CD4-positive, alpha-beta T cell (primary cell): ENCODE measurements at regions not wholly inside any gene's neighbourhood (a gene's known extent, or its start where the extent isn't known, plus 50 kb on each side); places are given as distances from the start of the nearest gene placed in this dataset.

ENCODE experiments used
- ATAC-seq: fragments of 200-7000 bp; cut with Tn5 transposase; one replicate; pipeline ENCODE4 v1.10.0; 2022; ENCODE audit warnings: mild to moderate bottlenecking; ENCODE audit not compliant: poor library complexity
- CTCF ChIA-PET: fragments of 350-600 bp; sonication (Branson Sonifier 250); formaldehyde crosslinking; loops from one replicate; lab custom pipeline; 2021; ENCODE audit warnings: antibody characterized with exemption, inconsistent platforms; lab: Charles Lee
- POLR2A ChIA-PET: fragments of 350-600 bp; sonication (Branson Sonifier 250); formaldehyde crosslinking; loops from one replicate; lab custom pipeline; 2021; ENCODE audit warnings: antibody characterized with exemption, inconsistent platforms; lab: Charles Lee
- DNase-seq, 14 experiments: peaks; one replicate each; pipeline ENCODE4 v3.0.0-alpha.2; 2013 to 2020; ENCODE audit warnings: mixed read lengths in 2 of 14
- H3K27ac ChIP-seq, 2 donors: one replicate each; pipeline versions ENCODE4 v1.5.1 to v1.7.0; 2013; ENCODE audit warnings: low read length in 2 of 2, low read depth in 1 of 2, mild to moderate bottlenecking in 1 of 2
- H3K27me3 ChIP-seq, 2 experiments: 1 replicate in 1 of 2; 2 replicates in 1 of 2; pipeline versions ENCODE4 v1.6.1 to v1.7.0; 2013; ENCODE audit warnings: low read length in 2 of 2, control low read depth in 1 of 2, mild to moderate bottlenecking in 1 of 2, moderate library complexity in 1 of 2; ENCODE audit not compliant: insufficient read depth in 2 of 2, control insufficient read depth in 1 of 2
- H3K36me3 ChIP-seq: one replicate; pipeline ENCODE4 v1.6.1; 2013; ENCODE audit warnings: low read length, control low read depth; ENCODE audit not compliant: insufficient read depth
- H3K4me1 ChIP-seq: one replicate; pipeline ENCODE4 v1.6.1; 2013; ENCODE audit warnings: low read length, control low read depth; ENCODE audit not compliant: insufficient read depth
- H3K4me3 ChIP-seq: one replicate; pipeline ENCODE4 v1.5.1; 2013; ENCODE audit warnings: mild to moderate bottlenecking, low read length, moderate library complexity
- H3K9me3 ChIP-seq, 2 experiments: 1 replicate in 1 of 2; 2 replicates in 1 of 2; pipeline versions ENCODE4 v1.6.1 to v1.7.0; 2013; ENCODE audit warnings: low read length in 2 of 2, mild to moderate bottlenecking in 2 of 2, control low read depth in 1 of 2, moderate library complexity in 1 of 2; ENCODE audit not compliant: control insufficient read depth in 1 of 2, insufficient read depth in 1 of 2
- H3K27ac Mint-ChIP-seq: one replicate; pipeline ENCODE4 v1.8.0; 2020; ENCODE audit warnings: mixed read lengths
- H3K27me3 Mint-ChIP-seq: one replicate; pipeline ENCODE4 v1.8.0; 2021; ENCODE audit warnings: mixed read lengths
- H3K36me3 Mint-ChIP-seq: one replicate; pipeline ENCODE4 v1.8.0; 2021; ENCODE audit warnings: low read depth, mixed read lengths
- H3K4me1 Mint-ChIP-seq: one replicate; pipeline ENCODE4 v1.8.0; 2021; ENCODE audit warnings: low read depth, mixed read lengths
- H3K4me3 Mint-ChIP-seq: one replicate; pipeline ENCODE4 v1.8.0; 2020; ENCODE audit warnings: mild to moderate bottlenecking, mixed read lengths
- H3K9me3 Mint-ChIP-seq: one replicate; pipeline ENCODE4 v1.8.0; 2020; ENCODE audit warnings: mixed read lengths
- CTCF ChIP-seq: fragments of 200-600 bp; IDR thresholded peaks from one replicate; pipeline ENCODE4 v1.8.0; 2022; ENCODE audit warnings: antibody characterized with exemption, mild to moderate bottlenecking
- intact Hi-C, 2 experiments: fragments of 100-400 bp; cut with DNase I in 1 of 2; cut with micrococcal nuclease in 1 of 2; formaldehyde crosslinking; loops; one replicate each; pipeline versions ENCODE4 v1.15.1 to v1.9.0; 2023 to 2025; cut with DNase I, micrococcal nuclease

DNA sequence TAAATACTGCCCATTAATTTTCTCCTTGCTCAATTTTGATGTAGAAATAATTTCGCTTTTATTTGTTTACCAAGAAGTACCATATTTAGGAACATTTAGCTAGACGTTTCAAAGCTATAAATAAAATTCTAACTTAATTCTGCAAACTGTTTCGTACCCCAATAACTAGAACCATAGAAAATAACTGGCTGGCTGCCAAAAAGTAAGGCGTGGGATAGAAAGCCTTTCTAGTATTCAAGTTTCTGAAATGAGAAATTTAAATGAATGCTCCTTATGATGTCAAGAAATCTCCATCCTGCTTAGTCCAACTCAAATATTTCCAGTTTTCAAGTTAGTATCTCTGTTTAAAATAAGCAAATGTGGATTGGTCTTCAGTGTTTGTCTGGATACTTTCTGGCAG is 167.4 kb downstream of the FBXO8 start:
- H3K4me3 ChIP-seq, result no peak overlapping the region
- H3K4me3 Mint-ChIP-seq, result no peak overlapping the region
- no peaks in the 10 kb centered on the region for H3K36me3 ChIP-seq
- no peak overlapping the region for H3K27ac Mint-ChIP-seq
- H3K4me1 Mint-ChIP-seq, result peaks cover 11% of the 10 kb centered on the region
- ChIA-PET CTCF (no interaction called here), POLR2A (no interaction called here)
- H3K9me3 Mint-ChIP-seq, result no peaks in the 10 kb centered on the region
- no peak for TF ChIP-seq CTCF
- peaks cover 3% of the 10 kb centered on the region for H3K4me1 ChIP-seq
- ATAC-seq (no peak), DNase-seq (no peak)
- intact Hi-C loops, result loop anchor here (5.0 to 10.0 kb wide), 2 partner anchors 614 to 801 kb away; no protein-coding TSS in a partner anchor
- H3K36me3 Mint-ChIP-seq, result no peaks in the 10 kb centered on the region
- no peak overlapping the region for H3K27ac ChIP-seq
- H3K27me3 Mint-ChIP-seq, result peaks cover 60% of the 10 kb centered on the region
- peaks cover 4 to 17% of the 10 kb centered on the region in 2 experiments for H3K27me3 ChIP-seq
- H3K9me3 ChIP-seq, result no peaks in the 10 kb centered on the region

GRCh38 chr4:174111422-174111821 is 172.0 kb downstream of the FBXO8 start:
- Histone ChIP-seq H3K9me3 (no peaks in the 10 kb centered on the region), H3K27me3 (peaks cover 0 to 27% of the 10 kb centered on the region in 2 experiments), H3K4me3 (no peak overlapping the region), H3K36me3 (no peaks in the 10 kb centered on the region), H3K27ac (no peak overlapping the region), H3K4me1 (no peaks in the 10 kb centered on the region)
- H3K27me3 Mint-ChIP-seq, result peaks cover 41% of the 10 kb centered on the region
- H3K4me1 Mint-ChIP-seq, result no peaks in the 10 kb centered on the region
- DNase-seq (no peak), ATAC-seq (no peak)
- POLR2A ChIA-PET, result no interaction called here
- CTCF ChIA-PET, result no interaction called here
- H3K27ac Mint-ChIP-seq, result no peak overlapping the region
- H3K36me3 Mint-ChIP-seq, result no peaks in the 10 kb centered on the region
- no peak for TF ChIP-seq CTCF
- intact Hi-C loops, result loop anchor here (10.0 kb wide), 1 partner anchor 797 kb away; no protein-coding TSS in a partner anchor
- H3K4me3 Mint-ChIP-seq, result no peak overlapping the region
- H3K9me3 Mint-ChIP-seq, result no peaks in the 10 kb centered on the region

- H3K36me3 ChIP-seq, result no peaks in the 10 kb centered on the region
- Mint-ChIP-seq H3K4me3 (no peak overlapping the region), H3K9me3 (no peaks in the 10 kb centered on the region), H3K27ac (no peak overlapping the region), H3K27me3 (peaks cover 45% of the 10 kb centered on the region), H3K4me1 (no peaks in the 10 kb centered on the region), H3K36me3 (no peaks in the 10 kb centered on the region)
- H3K4me3 ChIP-seq, result no peak overlapping the region
- POLR2A ChIA-PET, result no interaction called here
- ATAC-seq, result no peak
- TF ChIP-seq CTCF, result no peak
- CTCF ChIA-PET, result no interaction called here
- no peaks in the 10 kb centered on the region for H3K4me1 ChIP-seq
- no peaks in the 10 kb centered on the region for H3K9me3 ChIP-seq
- peaks cover 0 to 27% of the 10 kb centered on the region in 2 experiments for H3K27me3 ChIP-seq
- intact Hi-C loops, result loop anchor here (10.0 kb wide), 1 partner anchor 795 kb away; no protein-coding TSS in a partner anchor
- H3K27ac ChIP-seq, result no peak overlapping the region
- no peak for DNase-seq
Measured at GRCh38 chr4:174110180-174110579, 173.3 kb downstream of the FBXO8 start.
